Loucy (cell line): ENCODE measurements at regions not wholly inside any gene's neighbourhood (a gene's known extent, or its start where the extent isn't known, plus 50 kb on each side); places are given as distances from the start of the nearest gene placed in this dataset.

Experiments
- EZH2phosphoT487 ChIP-seq: fragments of 200-600 bp; IDR thresholded peaks from 2 replicates; pipeline ENCODE4 v1.6.1; 2018; ENCODE audit warnings: antibody characterized with exemption, mild to moderate bottlenecking, moderate library complexity, borderline replicate concordance
- TF ChIP-seq, protein P1 (sequence below): fragments of 200-600 bp; sonication (generic); conservative IDR thresholded peaks from 2 replicates; pipeline ENCODE4 v1.5.1; 2014; ENCODE audit warnings: mild to moderate bottlenecking, antibody characterized with exemption, low read length

DNA sequence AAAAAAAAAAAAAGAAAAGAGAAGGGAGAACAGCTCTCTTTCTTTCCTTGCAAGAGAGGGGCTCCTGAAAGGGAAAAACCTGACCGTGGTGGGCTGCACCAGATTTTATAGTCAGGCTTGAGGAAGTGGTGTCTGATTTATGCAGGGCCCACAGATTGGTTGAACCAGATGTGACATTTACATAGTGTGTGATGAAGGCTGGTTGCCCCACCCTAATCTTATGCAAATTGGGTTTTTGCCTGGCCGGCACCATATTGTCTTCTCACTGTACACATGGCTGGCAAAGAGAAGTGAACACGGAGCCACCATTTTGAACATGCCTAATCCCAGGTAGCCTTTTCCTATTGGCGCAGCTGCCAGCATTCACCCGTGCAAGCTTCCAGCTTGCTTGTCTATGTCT, 154.4 kb downstream of the OXSM start:
- TF ChIP-seq, protein P1, sequence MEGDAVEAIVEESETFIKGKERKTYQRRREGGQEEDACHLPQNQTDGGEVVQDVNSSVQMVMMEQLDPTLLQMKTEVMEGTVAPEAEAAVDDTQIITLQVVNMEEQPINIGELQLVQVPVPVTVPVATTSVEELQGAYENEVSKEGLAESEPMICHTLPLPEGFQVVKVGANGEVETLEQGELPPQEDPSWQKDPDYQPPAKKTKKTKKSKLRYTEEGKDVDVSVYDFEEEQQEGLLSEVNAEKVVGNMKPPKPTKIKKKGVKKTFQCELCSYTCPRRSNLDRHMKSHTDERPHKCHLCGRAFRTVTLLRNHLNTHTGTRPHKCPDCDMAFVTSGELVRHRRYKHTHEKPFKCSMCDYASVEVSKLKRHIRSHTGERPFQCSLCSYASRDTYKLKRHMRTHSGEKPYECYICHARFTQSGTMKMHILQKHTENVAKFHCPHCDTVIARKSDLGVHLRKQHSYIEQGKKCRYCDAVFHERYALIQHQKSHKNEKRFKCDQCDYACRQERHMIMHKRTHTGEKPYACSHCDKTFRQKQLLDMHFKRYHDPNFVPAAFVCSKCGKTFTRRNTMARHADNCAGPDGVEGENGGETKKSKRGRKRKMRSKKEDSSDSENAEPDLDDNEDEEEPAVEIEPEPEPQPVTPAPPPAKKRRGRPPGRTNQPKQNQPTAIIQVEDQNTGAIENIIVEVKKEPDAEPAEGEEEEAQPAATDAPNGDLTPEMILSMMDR: no peak
- TF ChIP-seq EZH2phosphoT487: no peak
